AG09309 (cell line): ENCODE measurements at regions not wholly inside any gene's neighbourhood (a gene's known extent, or its start where the extent isn't known, plus 50 kb on each side); places are given as distances from the start of the nearest gene placed in this dataset.

ENCODE experiments used
- DNase-seq: peaks from one replicate; pipeline ENCODE4 v3.0.0-alpha.2; 2010; ENCODE audit warnings: low read depth
- H3K4me3 ChIP-seq: 2 replicates; pipeline ENCODE4 v1.5.1; 2011; ENCODE audit warnings: mild to moderate bottlenecking, low read depth, low read length, moderate library complexity; ENCODE audit not compliant: control insufficient read depth
- TF ChIP-seq, protein P1 (sequence below): IDR thresholded peaks from 2 replicates; pipeline ENCODE4 v1.5.1; 2011; ENCODE audit warnings: mild to moderate bottlenecking, low read depth, low read length, inconsistent platforms; ENCODE audit not compliant: insufficient read depth, control insufficient read depth; ENCODE audit errors: missing control alignments

DNA sequence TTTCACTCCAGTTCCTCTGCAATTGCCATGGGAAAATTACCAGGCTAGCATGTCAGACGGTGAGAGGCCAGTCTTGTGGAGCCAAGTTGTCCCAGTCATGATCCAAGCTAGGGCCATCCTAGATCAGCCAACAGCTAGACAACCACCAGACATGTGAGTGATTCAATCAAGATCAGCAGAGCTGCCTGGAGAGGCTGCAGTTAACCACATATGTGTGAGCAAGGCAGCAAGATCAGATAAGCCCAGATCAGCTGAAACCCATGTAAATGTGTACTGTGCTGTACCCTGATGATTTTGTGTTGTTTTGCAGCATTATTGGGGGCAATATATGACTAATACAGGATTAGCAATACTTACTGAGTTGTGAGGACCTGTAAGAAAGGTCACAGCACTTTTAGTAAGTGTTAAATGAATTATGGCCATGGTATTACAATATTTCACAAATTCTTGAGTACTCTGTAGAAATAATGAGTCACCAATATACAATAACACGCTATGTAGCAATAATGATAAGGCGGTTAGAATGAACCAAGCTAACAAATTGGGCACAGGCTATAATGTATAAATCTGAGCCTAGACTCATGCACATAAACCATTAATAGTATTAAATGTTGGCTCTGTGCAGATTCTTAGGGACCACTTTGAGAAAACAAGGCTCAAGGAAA lies 91.4 kb downstream of the SUDS3 start:
- H3K4me3 ChIP-seq: no peak overlapping the region
- TF ChIP-seq, protein P1, sequence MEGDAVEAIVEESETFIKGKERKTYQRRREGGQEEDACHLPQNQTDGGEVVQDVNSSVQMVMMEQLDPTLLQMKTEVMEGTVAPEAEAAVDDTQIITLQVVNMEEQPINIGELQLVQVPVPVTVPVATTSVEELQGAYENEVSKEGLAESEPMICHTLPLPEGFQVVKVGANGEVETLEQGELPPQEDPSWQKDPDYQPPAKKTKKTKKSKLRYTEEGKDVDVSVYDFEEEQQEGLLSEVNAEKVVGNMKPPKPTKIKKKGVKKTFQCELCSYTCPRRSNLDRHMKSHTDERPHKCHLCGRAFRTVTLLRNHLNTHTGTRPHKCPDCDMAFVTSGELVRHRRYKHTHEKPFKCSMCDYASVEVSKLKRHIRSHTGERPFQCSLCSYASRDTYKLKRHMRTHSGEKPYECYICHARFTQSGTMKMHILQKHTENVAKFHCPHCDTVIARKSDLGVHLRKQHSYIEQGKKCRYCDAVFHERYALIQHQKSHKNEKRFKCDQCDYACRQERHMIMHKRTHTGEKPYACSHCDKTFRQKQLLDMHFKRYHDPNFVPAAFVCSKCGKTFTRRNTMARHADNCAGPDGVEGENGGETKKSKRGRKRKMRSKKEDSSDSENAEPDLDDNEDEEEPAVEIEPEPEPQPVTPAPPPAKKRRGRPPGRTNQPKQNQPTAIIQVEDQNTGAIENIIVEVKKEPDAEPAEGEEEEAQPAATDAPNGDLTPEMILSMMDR: no peak

DNA sequence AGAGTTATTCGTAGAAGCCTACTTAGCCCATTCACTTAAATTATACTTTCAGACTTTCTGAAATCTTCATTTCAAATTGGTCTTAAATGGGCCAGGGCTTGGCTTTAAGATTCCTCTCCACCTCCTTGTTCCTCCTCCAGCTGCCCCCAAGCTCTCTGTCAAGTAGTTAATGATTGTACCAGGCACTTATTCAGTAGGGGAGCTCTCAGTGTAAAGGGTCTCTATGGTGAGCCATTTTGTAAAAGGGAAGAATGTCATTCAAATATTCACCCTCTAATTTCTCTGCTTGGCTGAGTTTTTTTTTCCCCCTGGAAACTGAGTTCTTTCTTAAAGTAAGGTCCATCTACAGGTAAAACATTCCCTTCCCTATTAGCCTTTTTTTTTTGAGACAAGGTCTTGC lies 96.6 kb downstream of the SUDS3 start:
- TF ChIP-seq, protein P1: no peak

More for the DNA sequence above, 91.4 kb downstream of the SUDS3 start:
- DNase-seq: no peak

DNA sequence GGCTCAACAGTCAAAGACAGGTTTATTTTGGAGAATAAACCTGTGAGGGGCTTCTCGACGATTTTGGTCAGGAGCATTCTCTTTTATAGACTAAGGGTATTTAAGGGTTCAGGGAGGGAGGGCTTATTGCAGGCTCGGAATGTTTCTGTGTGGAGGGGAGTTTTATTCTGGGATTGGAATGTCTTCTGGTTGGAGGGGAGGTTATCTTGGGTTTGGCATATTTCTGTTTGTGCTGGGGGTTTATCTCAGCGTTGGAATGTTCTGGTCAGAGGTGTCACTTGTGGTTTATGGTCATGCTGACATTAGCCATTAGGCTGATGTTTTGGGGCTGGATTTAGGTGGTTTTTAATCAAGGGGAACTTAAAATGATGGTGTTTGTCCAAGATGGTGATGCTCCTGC lies 103.9 kb downstream of the SUDS3 start:
- TF ChIP-seq, protein P1: no peak
- no peak overlapping the region for H3K4me3 ChIP-seq
- DNase-seq: no peak

More for the DNA sequence above, 96.6 kb downstream of the SUDS3 start:
- no peak for DNase-seq
- H3K4me3 ChIP-seq: no peak overlapping the region

DNA sequence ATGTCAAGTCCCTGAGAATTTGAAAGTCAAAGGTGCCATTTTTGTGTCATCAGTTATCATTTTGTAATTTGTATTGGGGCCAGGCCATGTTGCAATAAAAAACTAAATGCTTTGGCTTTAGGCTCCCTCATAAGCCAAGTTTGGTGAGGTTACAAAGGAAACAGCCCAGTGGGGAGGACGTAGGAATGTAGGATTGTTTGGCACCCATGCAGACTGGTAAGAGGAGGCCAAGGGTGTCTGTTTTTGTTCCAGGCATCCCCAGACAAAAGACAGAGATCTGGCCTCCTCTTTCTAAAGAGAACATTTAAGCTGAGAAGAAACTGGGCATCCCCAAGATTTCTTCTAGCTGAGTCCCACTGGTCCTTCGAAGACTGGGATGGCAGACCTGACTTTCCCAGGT lies 111.7 kb downstream of the SUDS3 start:
- DNase-seq: no peak
- H3K4me3 ChIP-seq: no peak overlapping the region
- TF ChIP-seq, protein P1: no peak

DNA sequence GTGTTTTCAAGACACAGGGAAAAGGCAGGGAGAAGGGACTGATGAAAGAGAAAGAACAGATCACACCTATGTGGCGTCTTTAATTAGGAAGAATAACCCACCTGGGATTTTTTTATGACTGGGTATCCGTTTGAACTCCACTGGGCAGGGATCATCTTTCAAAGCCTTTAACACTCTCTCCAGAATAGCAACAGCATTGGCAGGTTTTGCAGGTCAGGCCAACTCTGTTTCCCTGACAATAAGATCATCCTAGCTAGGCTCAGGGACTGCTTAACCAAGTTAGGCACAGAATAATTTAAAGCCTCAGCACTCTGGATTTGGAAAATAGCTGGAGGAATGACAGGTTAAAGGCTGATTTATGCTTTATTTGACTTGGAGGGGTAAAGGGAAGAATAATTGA lies 117.6 kb downstream of the SUDS3 start:
- H3K4me3 ChIP-seq: no peak overlapping the region
- DNase-seq: no peak
- TF ChIP-seq, protein P1: no peak

DNA sequence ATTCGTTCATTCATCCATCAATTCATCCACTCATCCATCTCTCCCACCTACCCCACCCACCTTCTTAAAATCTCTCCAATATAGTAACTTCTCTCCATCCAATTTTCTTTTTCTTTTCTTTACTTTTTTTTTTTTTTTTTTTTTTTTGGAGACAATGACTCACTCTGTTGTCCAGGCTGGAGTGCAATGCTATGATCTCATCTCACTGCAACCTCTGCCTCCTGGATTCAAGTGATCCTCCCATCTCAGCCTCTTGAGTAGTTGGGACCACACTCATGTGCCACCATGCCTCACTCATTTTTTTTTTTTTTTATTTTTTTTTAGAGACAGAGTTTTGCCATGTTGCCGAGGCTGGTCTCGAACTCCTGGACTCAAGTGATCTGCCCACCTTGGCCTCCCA lies 118.4 kb downstream of the SUDS3 start:
- H3K4me3 ChIP-seq: no peak overlapping the region
- no peak for DNase-seq
- TF ChIP-seq, protein P1: no peak
